IPS-20b (cell line): ENCODE measurements at regions not wholly inside any gene's neighbourhood (a gene's known extent, or its start where the extent isn't known, plus 50 kb on each side); places are given as distances from the start of the nearest gene placed in this dataset.

Source experiments
- H3K27ac ChIP-seq: one replicate; pipeline ENCODE4 v1.5.1; 2013; ENCODE audit warnings: low read length
- H3K27me3 ChIP-seq: 2 replicates; pipeline ENCODE4 v1.6.1; 2013; ENCODE audit warnings: mild to moderate bottlenecking, low read length, inconsistent platforms; ENCODE audit not compliant: insufficient read depth
- H3K36me3 ChIP-seq: 2 replicates; pipeline ENCODE4 v1.6.1; 2013; ENCODE audit warnings: low read depth, mild to moderate bottlenecking, inconsistent platforms, low read length, moderate library complexity; ENCODE audit not compliant: insufficient read depth
- H3K4me1 ChIP-seq: 2 replicates; pipeline ENCODE4 v1.6.1; 2013; ENCODE audit warnings: mild to moderate bottlenecking, control low read depth, inconsistent platforms, low read length, moderate library complexity; ENCODE audit not compliant: insufficient read depth
- H3K4me3 ChIP-seq: 2 replicates; pipeline ENCODE4 v1.5.1; 2013; ENCODE audit warnings: mild to moderate bottlenecking, low read length, inconsistent platforms
- H3K9ac ChIP-seq: 2 replicates; pipeline ENCODE4 v1.6.1; 2013; ENCODE audit warnings: low read depth, mild to moderate bottlenecking, inconsistent platforms, low read length, moderate library complexity
- H3K9me3 ChIP-seq: 2 replicates; pipeline ENCODE4 v1.6.1; 2013; ENCODE audit warnings: mild to moderate bottlenecking, low read depth, low read length, inconsistent platforms; ENCODE audit not compliant: insufficient read depth

- Histone ChIP-seq H3K27me3 (no peaks in the 10 kb centered on the region), H3K4me3 (no peak overlapping the region), H3K9me3 (no peaks in the 10 kb centered on the region), H3K27ac (no peak overlapping the region), H3K9ac (no peak overlapping the region), H3K4me1 (no peaks in the 10 kb centered on the region), H3K36me3 (no peaks in the 10 kb centered on the region)
Observed at GRCh38 chr14:62130441-62130840, 368.2 kb downstream of the SNAPC1 start.

DNA sequence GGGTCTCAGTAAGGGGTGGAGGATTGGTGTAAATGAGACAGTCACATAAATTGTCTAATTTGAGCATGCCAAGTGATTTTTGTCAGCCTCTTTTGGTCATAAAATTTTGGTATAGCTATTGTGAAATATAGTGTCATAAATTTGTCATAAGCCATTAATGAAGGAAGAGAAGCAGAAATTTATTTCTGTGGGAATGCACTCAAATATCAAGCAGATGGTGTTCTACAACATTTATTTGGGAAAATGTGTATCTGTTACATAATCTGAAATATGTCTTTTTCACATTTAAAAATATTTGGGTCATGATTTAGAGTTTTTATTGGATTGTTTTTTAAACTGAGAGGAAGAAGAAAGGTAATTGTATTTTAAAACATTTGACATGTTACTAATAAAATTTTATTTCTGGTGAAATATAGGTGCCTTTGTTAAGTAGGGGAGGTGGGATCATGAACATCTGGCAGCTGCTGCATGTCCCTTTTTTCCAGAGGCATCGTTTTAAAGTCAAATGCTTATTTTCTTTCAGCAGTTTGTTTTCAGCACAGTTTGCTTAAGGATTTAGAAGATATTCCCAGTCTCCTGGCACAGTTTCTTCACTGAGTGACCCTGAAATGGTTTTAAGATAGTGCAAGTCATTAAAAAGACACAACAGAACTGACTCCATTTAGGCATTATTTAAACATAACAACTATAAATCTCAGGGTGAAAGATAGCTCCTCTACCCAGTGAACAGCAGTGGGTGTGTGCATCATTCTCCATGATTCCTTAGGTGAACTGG lies 371.7 kb downstream of the SNAPC1 start:
- Histone ChIP-seq H3K9me3 (no peaks in the 10 kb centered on the region), H3K27me3 (no peaks in the 10 kb centered on the region), H3K4me3 (no peak overlapping the region), H3K4me1 (no peaks in the 10 kb centered on the region), H3K9ac (no peak overlapping the region), H3K36me3 (no peaks in the 10 kb centered on the region), H3K27ac (no peak overlapping the region)

GRCh38 chr14:62138593-62138992 lies 376.4 kb downstream of the SNAPC1 start:
- Histone ChIP-seq H3K4me1 (no peaks in the 10 kb centered on the region), H3K27me3 (no peaks in the 10 kb centered on the region), H3K36me3 (no peaks in the 10 kb centered on the region), H3K4me3 (no peak overlapping the region), H3K9me3 (no peaks in the 10 kb centered on the region), H3K9ac (no peak overlapping the region), H3K27ac (no peak overlapping the region)

GRCh38 chr14:62141139-62141538 lies 378.9 kb downstream of the SNAPC1 start:
- Histone ChIP-seq H3K4me3 (no peak overlapping the region), H3K27me3 (no peaks in the 10 kb centered on the region), H3K4me1 (no peaks in the 10 kb centered on the region), H3K9me3 (no peaks in the 10 kb centered on the region), H3K36me3 (no peaks in the 10 kb centered on the region), H3K9ac (no peak overlapping the region), H3K27ac (no peak overlapping the region)

DNA sequence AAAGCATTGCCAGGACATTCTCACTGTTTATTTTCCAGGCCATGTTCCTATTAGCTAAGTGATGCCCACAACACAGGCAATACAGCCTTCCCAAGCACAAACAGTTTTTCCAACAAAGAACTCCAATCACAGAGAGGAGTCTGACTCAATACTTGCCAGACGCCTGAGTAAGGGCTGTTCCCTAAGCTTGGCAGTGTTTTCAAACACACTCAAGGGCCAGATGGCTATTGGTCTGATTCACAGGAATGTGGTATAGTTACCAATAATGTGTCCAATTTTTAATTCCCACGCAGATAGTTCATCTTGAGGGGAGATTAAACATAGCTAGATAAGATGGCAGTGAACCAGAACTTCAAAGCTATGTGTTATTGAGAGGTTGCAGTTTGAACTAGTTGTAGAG lies 381.0 kb downstream of the SNAPC1 start:
- H3K4me3 ChIP-seq, result no peak overlapping the region
- no peaks in the 10 kb centered on the region for H3K4me1 ChIP-seq
- H3K27me3 ChIP-seq, result no peaks in the 10 kb centered on the region
- H3K27ac ChIP-seq, result no peak overlapping the region
- H3K9me3 ChIP-seq, result no peaks in the 10 kb centered on the region; the same call in 1 of the 2 replicates
- no peak overlapping the region for H3K9ac ChIP-seq
- H3K36me3 ChIP-seq, result no peaks in the 10 kb centered on the region

- no peak overlapping the region for H3K9ac ChIP-seq
- H3K4me1 ChIP-seq, result no peaks in the 10 kb centered on the region
- no peaks in the 10 kb centered on the region; the same call in 1 of the 2 replicates for H3K9me3 ChIP-seq
- H3K36me3 ChIP-seq, result no peaks in the 10 kb centered on the region
- H3K27ac ChIP-seq, result no peak overlapping the region
- no peaks in the 10 kb centered on the region for H3K27me3 ChIP-seq
- no peak overlapping the region for H3K4me3 ChIP-seq
Observed at GRCh38 chr14:62144863-62145262, 382.6 kb downstream of the SNAPC1 start.

DNA sequence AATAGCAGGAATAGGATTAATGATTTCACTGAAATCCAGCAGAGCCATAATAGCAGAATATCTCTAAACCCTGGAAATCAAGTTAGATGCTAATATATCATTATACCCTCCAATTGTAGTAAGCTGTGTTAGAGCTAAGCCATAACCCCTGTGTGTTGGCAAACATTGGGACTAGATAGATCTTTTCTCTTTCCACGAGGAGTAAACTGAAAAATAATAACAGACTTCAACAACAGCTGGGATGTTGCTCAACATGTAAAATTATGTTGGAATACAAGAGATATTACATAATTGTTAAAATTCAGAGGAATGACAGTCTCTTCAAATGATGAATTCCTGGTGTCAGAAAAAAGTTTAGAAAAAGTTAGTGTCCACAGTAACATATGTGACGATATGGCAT lies 383.8 kb downstream of the SNAPC1 start:
- H3K4me3 ChIP-seq, result no peak overlapping the region
- H3K36me3 ChIP-seq, result no peaks in the 10 kb centered on the region
- H3K4me1 ChIP-seq, result no peaks in the 10 kb centered on the region
- H3K27ac ChIP-seq, result no peak overlapping the region
- no peaks in the 10 kb centered on the region for H3K27me3 ChIP-seq
- H3K9me3 ChIP-seq, result no peaks in the 10 kb centered on the region; the same call in 1 of the 2 replicates
- no peak overlapping the region for H3K9ac ChIP-seq

DNA sequence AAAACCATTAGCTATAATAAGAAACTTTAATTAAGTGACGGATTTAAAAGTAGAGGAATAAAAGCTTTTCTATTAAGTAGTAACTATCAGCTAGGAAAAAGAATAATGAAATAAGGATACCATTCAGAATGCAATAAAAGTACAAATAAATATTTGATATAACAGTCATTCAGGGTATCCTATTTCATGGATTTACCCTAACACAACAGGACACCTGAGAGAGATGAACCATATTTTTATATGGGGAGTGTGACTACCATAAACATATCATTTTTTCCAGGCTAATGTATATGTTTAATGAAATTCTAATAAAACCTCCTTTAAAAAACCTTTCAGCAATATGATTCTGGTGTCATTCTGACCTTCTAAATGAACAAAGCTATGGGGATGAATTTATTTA lies 393.8 kb downstream of the SNAPC1 start:
- no peak overlapping the region for H3K9ac ChIP-seq
- no peaks in the 10 kb centered on the region for H3K36me3 ChIP-seq

GRCh38 chr14:62158779-62159178 lies 396.6 kb downstream of the SNAPC1 start:
- Histone ChIP-seq H3K36me3 (no peaks in the 10 kb centered on the region), H3K27ac (no peak overlapping the region), H3K9ac (no peak overlapping the region), H3K27me3 (no peaks in the 10 kb centered on the region), H3K4me3 (no peak overlapping the region), H3K4me1 (no peaks in the 10 kb centered on the region), H3K9me3 (no peaks in the 10 kb centered on the region)

More for the DNA sequence above, 393.8 kb downstream of the SNAPC1 start:
- Histone ChIP-seq H3K4me3 (no peak overlapping the region), H3K9me3 (no peaks in the 10 kb centered on the region), H3K27me3 (no peaks in the 10 kb centered on the region), H3K4me1 (no peaks in the 10 kb centered on the region), H3K27ac (no peak overlapping the region)

DNA sequence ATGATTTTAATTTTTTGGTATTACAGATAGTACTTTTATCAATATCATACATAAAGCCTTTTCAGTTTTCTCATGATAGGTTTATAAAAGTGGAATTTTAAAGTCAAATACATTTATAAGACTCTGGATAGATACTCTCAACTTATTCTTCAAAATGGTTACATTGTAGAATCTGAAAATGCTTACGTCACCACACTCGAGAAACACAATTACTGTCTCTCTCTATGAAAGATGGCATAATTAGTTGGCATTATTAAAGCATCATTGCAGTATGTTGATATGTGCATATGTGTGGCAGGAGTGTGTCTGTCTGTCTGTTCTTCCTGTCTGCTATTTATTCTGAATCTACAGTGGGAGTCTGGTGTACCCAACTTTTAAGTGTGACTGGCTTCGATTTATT lies 397.1 kb downstream of the SNAPC1 start:
- Histone ChIP-seq H3K4me1 (no peaks in the 10 kb centered on the region), H3K4me3 (no peak overlapping the region), H3K27ac (no peak overlapping the region), H3K9me3 (no peaks in the 10 kb centered on the region), H3K9ac (no peak overlapping the region), H3K27me3 (no peaks in the 10 kb centered on the region), H3K36me3 (no peaks in the 10 kb centered on the region)

DNA sequence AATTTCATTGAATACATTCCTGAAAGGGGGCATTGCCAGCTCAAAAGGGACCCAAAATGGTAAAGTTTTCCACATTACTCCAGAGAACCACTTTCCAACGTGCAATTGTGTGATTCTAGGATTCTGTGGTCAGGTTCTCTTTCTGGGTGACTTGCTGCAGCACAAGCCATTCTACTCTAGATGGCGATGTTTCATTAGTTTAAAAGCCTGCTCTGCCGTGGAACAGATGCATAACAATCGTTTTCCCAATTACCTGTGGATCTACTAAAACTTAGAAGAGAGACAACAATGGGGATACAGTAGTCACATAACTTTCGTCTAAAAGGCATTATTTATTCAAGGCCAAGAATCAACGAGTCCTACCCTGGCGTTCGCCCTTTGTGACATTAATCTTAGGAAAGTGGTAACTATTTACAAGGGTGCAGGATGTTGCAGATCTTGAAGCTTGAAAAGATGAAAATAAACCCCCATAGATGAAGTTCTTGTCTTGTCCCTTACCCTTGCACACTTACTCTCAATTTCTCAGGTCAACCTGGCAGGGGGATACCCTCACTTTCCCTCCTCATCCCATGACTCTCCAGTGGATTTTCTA lies 400.9 kb downstream of the SNAPC1 start:
- Histone ChIP-seq H3K27me3 (no peaks in the 10 kb centered on the region), H3K27ac (no peak overlapping the region), H3K36me3 (no peaks in the 10 kb centered on the region), H3K4me1 (no peaks in the 10 kb centered on the region), H3K9ac (no peak overlapping the region), H3K4me3 (no peak overlapping the region), H3K9me3 (no peaks in the 10 kb centered on the region)

GRCh38 chr14:62168564-62169155 lies 406.4 kb downstream of the SNAPC1 start:
- no peak overlapping the region for H3K4me3 ChIP-seq
- no peaks in the 10 kb centered on the region for H3K27me3 ChIP-seq
- H3K27ac ChIP-seq, result no peak overlapping the region
- H3K9me3 ChIP-seq, result no peaks in the 10 kb centered on the region
- no peak overlapping the region for H3K9ac ChIP-seq
- no peaks in the 10 kb centered on the region for H3K4me1 ChIP-seq
- H3K36me3 ChIP-seq, result no peaks in the 10 kb centered on the region
